ENCODE measurements at regions not wholly inside any gene's neighbourhood (a gene's known extent, or its start where the extent isn't known, plus 50 kb on each side); places are given as distances from the start of the nearest gene placed in this dataset.

DNA sequence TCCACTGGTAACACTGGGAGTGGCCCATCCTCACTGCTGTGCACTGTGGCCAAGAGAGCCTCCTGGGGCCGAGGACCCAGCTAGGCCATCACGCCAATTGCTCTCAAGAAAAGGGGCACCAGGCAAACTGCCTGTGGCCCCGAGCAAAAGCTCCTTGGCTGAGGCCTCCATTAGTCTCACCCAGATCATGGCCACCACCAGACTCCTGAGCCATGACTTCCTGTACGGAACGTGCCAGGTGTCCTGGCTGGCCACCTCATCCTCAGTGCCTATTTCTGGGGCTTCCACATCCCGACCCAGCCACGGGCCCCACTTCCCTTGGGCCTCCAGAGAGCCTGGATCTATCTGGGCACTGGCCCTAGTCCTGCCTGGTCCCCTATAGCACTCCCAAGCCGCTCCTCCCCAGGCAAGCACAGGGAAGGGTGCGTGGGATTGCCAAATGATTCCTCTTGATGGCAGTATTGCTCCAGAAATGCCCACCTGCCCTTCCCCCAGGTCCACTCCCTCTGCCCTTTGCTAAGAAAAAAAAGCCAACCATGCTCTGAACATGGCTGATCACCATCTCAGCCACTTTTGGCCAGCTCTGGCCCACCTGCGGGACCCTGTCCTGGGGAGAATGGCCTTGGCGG lies 212.6 kb upstream of the AGTR2 start:
- no peak for TF ChIP-seq EZH2 (IDR thresholded peaks at IDR 0.05; ENCODE audit: insufficient read depth, low read length)
- TF ChIP-seq, protein P1, sequence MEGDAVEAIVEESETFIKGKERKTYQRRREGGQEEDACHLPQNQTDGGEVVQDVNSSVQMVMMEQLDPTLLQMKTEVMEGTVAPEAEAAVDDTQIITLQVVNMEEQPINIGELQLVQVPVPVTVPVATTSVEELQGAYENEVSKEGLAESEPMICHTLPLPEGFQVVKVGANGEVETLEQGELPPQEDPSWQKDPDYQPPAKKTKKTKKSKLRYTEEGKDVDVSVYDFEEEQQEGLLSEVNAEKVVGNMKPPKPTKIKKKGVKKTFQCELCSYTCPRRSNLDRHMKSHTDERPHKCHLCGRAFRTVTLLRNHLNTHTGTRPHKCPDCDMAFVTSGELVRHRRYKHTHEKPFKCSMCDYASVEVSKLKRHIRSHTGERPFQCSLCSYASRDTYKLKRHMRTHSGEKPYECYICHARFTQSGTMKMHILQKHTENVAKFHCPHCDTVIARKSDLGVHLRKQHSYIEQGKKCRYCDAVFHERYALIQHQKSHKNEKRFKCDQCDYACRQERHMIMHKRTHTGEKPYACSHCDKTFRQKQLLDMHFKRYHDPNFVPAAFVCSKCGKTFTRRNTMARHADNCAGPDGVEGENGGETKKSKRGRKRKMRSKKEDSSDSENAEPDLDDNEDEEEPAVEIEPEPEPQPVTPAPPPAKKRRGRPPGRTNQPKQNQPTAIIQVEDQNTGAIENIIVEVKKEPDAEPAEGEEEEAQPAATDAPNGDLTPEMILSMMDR (IDR thresholded peaks at IDR 0.05; ENCODE audit: insufficient read depth, low read depth, low read length), result no peak

Measured in astrocyte (in vitro differentiated cells and primary cell).